Tibial artery (tissue), 4 donors: ENCODE measurements at regions not wholly inside any gene's neighbourhood (a gene's known extent, or its start where the extent isn't known, plus 50 kb on each side); places are given as distances from the start of the nearest gene placed in this dataset.
A peak's percentile ranks its signal among the peaks of the same experiment; 100 is the strongest.

ENCODE experiments used
- DNase-seq, 2 donors: peaks; one replicate each; pipeline ENCODE4 v3.0.0-alpha.2; 2019
- H3K27ac ChIP-seq, 2 donors: fragments of 200-600 bp; sonication (generic) in 1 of 2; 1 replicate in 1 of 2; 2 replicates in 1 of 2; pipeline ENCODE4 v1.5.1; 2018 to 2019; ENCODE audit warnings: mild to moderate bottlenecking in 1 of 2
- H3K27me3 ChIP-seq, 2 donors: fragments of 200-600 bp; sonication (generic) in 1 of 2; one replicate each; pipeline versions ENCODE4 v1.5.1 to v1.6.0; 2016 to 2019
- H3K36me3 ChIP-seq, 3 donors: fragments of 200-600 bp; sonication (generic) in 2 of 3; one replicate each; pipeline ENCODE4 v1.5.1; 2016 to 2019; ENCODE audit warnings: mild to moderate bottlenecking in 2 of 3
- H3K4me1 ChIP-seq, 4 donors: fragments of 200-600 bp; sonication (generic) in 2 of 4; 1 replicate in 3 of 4; 2 replicates in 1 of 4; pipeline ENCODE4 v1.5.1; 2016 to 2019
- H3K4me3 ChIP-seq, 2 donors: fragments of 200-600 bp; sonication (generic) in 1 of 2; 1 replicate in 1 of 2; 2 replicates in 1 of 2; pipeline ENCODE4 v1.5.1; 2018 to 2019; ENCODE audit warnings: mild to moderate bottlenecking in 2 of 2
- H3K9me3 ChIP-seq, 3 donors: fragments of 200-600 bp; sonication (generic) in 1 of 3; one replicate each; pipeline ENCODE4 v1.5.1; 2016 to 2019
- CTCF ChIP-seq, 2 experiments: fragments of 200-600 bp in 1 of 2; fragments of 450-650 bp in 1 of 2; IDR thresholded peaks; one replicate each; pipeline ENCODE4 v1.5.1; 2017 to 2019; ENCODE audit warnings: antibody characterized with exemption in 2 of 2, mild to moderate bottlenecking in 1 of 2, moderate library complexity in 1 of 2
- intact Hi-C: fragments of 100-400 bp; cut with DNase I; formaldehyde crosslinking; loops from one replicate; pipeline ENCODE4 v1.15.0; 2023; ENCODE audit warnings: low total_unique reads

GRCh38 chr7:21238400-21239116, 189.3 kb upstream of the SP4 start:
- TF ChIP-seq CTCF (IDR thresholded peaks at IDR 0.05): no peak
- intact Hi-C loops: no loop called here
- no peak overlapping the region for H3K4me3 ChIP-seq
- H3K4me1 ChIP-seq: no peaks in the 10 kb centered on the region
- peaks cover 0 to 3% of the 10 kb centered on the region in 2 donors for H3K27me3 ChIP-seq
- no peaks in the 10 kb centered on the region for H3K36me3 ChIP-seq
- no peaks in the 10 kb centered on the region for H3K9me3 ChIP-seq
- no peak for DNase-seq
- H3K27ac ChIP-seq: no peak overlapping the region

GRCh38 chr7:21243265-21243664, 184.6 kb upstream of the SP4 start:
- intact Hi-C loops: no loop called here
- Histone ChIP-seq H3K9me3 (no peaks in the 10 kb centered on the region), H3K36me3 (no peaks in the 10 kb centered on the region), H3K27ac (no peak overlapping the region), H3K27me3 (peaks cover 0 to 10% of the 10 kb centered on the region in 2 donors), H3K4me3 (no peak overlapping the region), H3K4me1 (no peaks in the 10 kb centered on the region)
- no peak for TF ChIP-seq CTCF (IDR thresholded peaks at IDR 0.05)
- no peak for DNase-seq

GRCh38 chr7:21251151-21251800, 176.6 kb upstream of the SP4 start:
- intact Hi-C loops: no loop called here

GRCh38 chr7:21253740-21254687, 173.9 kb upstream of the SP4 start:
- peak in 1 of 2 experiments; percentile 29 for TF ChIP-seq CTCF (IDR thresholded peaks at IDR 0.05)
- Histone ChIP-seq H3K4me1 (no peaks in the 10 kb centered on the region), H3K9me3 (no peaks in the 10 kb centered on the region), H3K27ac (no peak overlapping the region), H3K4me3 (no peak overlapping the region), H3K27me3 (peaks cover 0 to 29% of the 10 kb centered on the region in 2 donors), H3K36me3 (no peaks in the 10 kb centered on the region)
- intact Hi-C loops: no loop called here
- DNase-seq: no peak

More at GRCh38 chr7:21251151-21251800, 176.6 kb upstream of the SP4 start:
- H3K27ac ChIP-seq: no peak overlapping the region
- no peak overlapping the region for H3K4me3 ChIP-seq
- DNase-seq: no peak
- no peaks in the 10 kb centered on the region for H3K9me3 ChIP-seq
- H3K36me3 ChIP-seq: no peaks in the 10 kb centered on the region
- H3K27me3 ChIP-seq: peaks cover 0 to 29% of the 10 kb centered on the region in 2 donors
- no peaks in the 10 kb centered on the region for H3K4me1 ChIP-seq
- TF ChIP-seq CTCF (IDR thresholded peaks at IDR 0.05): no peak

- no peaks in the 10 kb centered on the region for H3K9me3 ChIP-seq
- intact Hi-C loops: no loop called here
- H3K4me1 ChIP-seq: no peaks in the 10 kb centered on the region
- H3K27ac ChIP-seq: no peak overlapping the region
- H3K36me3 ChIP-seq: no peaks in the 10 kb centered on the region
- TF ChIP-seq CTCF (IDR thresholded peaks at IDR 0.05): peak in 1 of 2 experiments; percentile 37
- DNase-seq: no peak
- no peak overlapping the region for H3K4me3 ChIP-seq
- H3K27me3 ChIP-seq: peaks cover 0 to 22% of the 10 kb centered on the region in 2 donors
Observed at GRCh38 chr7:21256310-21256877, 171.5 kb upstream of the SP4 start.
